HG03159 (cell line): ENCODE measurements at regions not wholly inside any gene's neighbourhood (a gene's known extent, or its start where the extent isn't known, plus 50 kb on each side); places are given as distances from the start of the nearest gene placed in this dataset.

ENCODE experiments used
- ATAC-seq: cut with Tn5 transposase; IDR thresholded peaks from one replicate; pipeline ENCODE4 v1.9.1; 2021; ENCODE audit warnings: mild to moderate bottlenecking, moderate library complexity; ENCODE audit not compliant: unreplicated experiment

DNA sequence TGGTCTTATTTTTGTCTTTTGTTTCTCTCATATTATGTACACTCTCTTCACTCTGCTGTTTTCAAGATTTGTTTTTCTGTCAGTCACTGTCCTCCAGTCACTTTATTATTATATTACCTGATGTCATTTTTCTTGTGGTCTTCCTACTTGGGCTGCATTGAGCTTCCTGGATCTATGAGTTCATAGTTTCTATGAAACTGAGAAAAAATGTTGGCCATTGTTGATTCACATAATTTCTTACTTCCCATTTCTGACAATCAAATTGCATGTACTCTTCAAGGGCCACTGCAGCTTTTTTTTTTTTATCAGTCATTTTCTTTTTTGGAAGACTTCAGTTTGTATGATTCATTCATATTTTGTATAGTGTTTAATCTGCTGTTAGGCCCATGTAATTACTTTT, 1180.6 kb upstream of the GBE1 start:
- no peak for ATAC-seq

DNA sequence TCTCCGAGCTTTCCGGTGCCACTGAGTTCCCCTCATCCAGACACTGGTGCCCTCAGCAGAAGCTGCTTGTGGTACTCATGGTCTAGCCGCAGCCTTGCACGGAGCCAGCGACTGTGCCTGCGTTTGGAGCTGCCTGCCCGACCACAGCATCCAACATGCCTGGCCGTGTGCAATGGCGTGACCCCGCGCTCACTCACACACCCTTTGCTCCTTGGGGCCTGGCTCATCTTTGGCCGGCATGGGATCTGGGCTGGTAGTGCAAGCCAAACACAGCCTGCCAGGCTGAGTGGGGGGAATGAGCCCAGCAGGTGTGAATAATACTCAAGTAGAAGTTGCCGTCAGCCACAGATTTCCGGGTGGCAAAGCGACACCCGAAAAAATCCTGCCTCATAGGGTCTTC, 1178.7 kb upstream of the GBE1 start:
- no peak for ATAC-seq

DNA sequence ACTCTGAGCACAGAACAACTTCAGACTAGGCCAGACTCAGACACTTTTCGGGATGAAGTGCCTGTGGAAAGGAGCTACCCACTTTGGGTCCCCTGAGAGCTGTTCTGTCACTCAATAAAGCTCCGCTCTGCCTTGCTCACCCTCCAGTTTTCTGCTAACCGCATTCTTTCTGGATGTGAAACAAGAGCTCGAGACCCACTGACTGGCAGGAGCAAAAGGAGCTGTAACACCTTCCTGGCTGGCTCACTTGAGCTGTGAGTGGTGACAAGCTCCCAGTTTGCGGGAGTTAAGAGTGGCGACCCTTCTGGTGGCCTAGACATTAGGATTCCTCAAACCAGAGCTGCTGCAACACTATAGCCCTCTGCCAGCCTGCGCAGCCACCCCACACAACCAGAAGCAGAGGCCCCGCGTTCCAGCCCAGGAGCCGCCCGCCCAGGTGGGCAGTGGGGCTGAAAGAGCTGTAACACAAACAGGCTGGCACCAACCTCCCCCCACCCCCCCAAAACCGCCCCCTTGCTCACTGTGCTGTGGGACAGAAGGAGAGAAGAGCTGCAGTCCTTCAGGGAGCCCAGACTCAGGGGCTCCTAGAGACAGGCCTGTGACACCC, 1178.1 kb upstream of the GBE1 start:
- no peak for ATAC-seq

DNA sequence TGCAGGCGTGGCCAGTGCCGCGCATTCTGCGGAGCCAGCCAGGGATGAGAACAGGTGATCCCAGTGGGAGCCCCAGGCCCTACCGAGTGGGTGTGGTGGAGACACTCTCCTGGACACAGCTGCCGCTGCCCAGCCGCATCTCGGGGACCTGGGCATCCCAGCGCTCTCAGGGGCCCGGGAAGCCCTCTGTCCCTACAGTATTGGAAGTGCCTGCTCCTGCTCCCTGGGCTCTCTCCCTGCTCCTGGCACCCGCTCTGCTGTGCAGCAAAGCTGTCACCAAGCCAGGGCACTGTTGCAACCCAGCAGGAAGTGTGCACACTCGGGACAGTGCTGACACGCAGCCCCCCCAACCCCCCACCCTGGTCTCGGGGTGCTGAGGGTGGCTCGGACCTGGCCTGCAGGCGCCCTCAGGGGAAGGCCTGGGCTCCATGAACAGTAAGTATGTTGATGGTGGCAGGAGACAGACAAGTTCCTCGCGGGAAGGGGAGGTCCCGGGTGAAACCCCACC, 1177.4 kb upstream of the GBE1 start:
- ATAC-seq, result no peak

DNA sequence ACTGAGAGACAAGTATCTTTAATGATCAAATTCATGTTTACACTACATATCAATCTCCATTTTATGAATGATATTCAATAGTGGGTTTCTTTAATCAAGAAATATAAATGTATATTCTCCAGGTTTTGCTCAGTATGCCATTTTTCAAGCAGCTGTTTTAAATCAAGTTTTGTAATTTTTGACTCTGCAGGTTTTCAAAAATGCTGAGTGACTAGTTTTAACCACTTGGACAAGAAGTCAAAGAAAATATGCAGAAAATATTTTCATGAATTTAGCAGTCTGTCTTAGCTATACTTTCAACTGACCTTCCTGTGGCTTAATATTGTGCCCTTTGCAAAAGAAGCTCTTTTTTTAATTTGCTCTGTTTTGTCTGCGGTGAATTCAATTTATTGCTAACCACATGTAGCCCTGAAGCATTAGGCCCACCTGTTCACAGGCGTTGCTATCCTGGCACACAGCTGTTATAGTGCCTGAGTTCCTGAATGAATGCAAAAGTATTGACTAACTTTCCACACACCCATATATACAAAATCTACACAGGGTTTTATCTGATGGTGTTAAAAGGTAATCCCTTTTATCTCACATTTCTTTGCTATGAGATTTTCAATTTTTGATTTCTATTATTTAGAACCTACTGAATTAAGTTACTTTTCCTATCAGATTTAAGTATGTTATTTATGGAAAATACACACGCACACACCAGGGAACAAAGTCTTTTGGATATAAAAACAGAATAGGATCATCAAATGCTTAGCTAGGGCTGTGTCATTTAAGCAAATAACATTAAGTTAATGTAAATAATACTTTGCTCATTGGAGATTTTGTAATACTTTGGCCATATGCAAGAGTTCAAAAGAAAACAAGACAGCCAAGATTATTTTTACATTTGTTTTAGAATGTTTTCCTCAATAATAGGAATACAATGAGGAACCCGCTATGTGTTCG, 1166.1 kb upstream of the GBE1 start:
- ATAC-seq, result no peak

DNA sequence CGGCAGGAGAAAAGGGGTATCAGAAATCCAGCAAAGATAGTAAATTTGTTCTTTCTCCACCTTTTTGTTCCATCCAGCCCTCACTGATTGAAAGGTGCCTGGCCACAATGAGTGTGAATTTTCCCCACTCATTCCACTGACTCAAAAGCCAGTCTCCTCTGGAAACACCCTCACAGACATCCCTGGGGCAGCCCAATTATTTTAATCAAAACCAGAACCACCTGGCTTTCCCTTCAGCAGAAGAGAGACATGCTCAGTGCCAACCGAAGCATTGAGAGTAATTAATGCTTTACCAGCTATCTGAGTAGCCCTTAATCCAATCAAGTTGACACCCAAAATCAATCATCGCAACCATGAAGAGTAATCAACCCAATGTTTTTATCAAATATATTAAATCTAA, 1129.6 kb upstream of the GBE1 start:
- ATAC-seq, result no peak

DNA sequence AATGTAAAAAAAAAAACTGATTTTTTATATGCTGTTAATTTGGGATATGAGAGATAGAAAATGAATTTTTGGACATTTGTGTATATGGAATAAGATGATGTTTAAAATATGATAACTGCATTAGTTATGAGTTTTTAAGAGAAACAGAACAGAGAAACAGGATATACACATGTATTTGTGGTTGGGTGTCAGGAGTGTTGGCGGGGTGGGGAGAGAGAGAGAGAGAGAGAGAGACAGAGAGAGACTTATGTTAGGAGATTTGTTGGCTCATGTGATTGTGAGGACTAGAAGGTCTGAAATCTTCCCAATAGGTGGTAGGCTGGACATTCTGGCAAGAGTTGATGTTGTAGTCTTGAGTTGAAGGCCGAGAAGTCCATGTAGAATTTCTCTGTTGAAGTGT, 1121.6 kb upstream of the GBE1 start:
- ATAC-seq, result no peak

DNA sequence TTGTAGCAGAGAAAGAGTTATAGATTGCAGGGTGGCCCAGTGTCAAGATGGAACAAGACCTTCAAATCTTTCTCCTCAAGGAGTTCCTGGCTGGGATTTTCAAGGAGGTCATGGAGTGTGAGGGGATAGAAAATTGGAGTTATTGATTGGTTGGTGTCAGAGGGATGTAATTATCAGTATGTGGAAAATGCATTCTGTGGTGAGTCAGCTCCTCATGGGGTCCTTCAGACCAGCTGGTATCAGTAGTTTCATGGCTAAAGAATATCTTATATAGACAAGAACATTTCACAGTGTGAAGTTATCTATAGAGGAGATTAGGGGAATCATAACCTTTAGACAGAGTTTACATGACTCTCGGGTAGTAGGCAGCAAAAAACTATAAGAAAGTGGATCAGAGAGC, 1114.0 kb upstream of the GBE1 start:
- ATAC-seq, result no peak

DNA sequence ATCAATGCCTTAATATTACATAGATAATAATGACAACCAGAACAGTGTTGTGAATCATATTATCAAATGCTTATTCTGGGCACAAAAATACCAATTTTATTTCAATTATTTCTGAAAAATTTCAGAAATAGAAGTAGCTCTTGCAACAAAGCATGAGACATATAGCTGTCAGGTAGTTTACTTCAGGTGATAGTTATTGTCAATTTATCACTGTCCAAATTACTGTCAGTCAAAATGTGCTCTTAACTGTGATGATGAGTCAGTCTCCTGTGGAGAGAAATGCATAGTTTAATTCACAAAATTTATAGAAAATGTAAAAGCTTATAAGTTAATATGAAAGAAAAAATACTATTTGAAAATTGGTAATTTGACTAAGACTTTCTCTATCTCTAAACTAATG, 1078.4 kb upstream of the GBE1 start:
- no peak for ATAC-seq

DNA sequence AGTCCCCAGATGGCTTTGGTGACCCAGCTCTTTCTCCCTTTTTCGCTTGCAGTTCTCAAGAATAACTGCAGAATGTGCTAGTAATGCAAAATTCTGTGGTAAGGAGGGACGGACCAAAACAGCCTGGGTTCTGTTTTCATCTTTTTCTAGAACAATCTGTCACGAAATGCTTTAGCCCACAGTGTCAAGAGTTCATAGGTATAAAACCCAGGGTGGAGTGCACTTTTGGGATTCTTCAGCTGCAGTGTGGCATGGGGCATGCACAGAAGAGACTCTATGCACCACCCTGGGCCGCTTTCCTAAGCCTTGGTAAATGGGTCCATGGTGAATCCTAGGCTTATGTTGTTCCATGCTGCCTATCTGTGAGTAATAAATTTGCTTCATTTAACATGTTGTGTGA, 1072.7 kb upstream of the GBE1 start:
- ATAC-seq, result no peak

DNA sequence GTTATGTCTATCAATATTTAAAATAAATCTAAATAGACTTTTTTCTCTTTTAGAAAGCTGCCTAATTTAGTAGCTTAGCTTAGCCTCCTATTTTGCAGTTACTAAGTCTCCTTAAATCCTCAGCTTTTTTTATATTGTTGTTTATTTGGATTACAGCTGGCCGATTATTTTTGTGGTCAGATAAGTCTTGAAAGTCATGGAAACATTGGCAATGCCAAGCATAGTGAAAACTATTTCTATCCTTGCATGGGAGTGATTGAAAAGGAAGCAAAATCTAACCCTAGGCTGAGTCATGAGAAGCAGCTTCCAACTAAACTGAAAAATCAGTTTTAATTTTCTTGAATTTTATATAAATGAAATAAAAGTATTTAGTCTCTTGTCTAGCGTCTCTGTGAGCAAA, 1063.0 kb upstream of the GBE1 start:
- ATAC-seq, result no peak

DNA sequence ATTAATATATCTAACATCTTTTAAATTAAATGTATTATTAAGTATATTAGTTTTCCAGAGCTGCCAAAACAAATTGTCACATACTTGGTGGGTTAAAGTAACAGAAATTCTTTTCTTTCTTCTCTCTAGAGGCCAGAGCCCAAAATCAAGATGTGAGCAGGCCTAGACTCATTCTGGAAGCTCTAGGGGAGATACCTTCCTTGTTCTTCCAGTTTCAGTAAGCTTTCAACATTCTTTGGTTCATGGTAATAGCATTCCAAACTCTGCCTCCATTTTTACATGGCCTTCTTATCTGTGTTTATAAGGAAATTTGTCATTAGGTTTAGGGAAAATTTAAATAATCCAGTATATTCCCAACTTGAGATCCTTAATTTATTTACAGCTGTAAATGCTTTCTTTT, 1054.6 kb upstream of the GBE1 start:
- ATAC-seq, result no peak

DNA sequence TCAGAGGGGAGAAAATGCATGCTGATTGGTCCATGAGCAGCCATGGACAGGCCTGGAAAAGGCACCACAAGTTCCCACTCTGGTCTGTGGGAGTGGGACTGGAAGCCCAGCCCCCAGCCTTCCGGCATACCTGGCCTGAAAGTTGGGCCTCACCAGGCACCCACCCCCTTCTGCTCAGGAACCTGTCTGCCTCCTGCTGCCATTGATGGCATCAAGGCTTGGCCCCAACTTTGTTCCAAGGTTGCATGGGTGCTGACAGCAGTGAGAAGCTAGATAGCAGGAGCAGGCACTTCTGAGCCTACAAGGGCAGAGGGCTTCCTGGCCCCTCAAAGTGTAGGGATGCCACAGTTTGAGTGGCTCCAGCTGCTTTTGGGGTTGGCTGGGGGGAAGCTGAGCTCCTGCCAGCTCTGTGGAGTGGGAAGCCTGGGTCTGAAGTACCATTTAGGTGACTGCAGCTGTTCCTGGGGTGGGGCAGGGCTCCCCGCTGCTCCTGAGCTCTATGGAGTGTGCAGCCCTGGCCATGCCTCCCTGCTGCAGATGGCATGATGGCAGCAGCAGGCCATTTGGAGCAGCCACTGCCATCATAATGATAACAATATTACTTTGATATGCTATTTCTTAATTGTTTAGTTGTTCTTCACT, 1054.1 kb upstream of the GBE1 start:
- no peak for ATAC-seq

DNA sequence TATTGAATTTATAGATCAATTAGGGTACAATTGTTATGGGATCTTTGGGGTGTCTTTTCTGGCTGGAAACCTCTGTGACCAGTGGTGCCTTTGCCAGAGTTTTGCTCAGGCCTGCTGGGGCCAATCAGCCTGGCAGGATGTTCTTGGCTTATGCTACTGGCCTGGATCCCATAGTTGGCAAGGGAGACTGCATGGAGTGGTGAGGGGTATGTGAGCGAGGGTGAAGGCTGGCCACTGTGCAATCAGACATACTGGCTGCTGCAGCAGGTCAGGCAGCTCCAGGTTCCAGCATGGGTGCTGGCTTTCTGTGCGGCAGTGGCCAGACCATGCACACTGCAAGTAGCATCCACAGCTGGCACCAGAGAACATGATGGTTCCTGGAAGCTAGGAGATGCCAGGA, 1053.2 kb upstream of the GBE1 start:
- no peak for ATAC-seq

DNA sequence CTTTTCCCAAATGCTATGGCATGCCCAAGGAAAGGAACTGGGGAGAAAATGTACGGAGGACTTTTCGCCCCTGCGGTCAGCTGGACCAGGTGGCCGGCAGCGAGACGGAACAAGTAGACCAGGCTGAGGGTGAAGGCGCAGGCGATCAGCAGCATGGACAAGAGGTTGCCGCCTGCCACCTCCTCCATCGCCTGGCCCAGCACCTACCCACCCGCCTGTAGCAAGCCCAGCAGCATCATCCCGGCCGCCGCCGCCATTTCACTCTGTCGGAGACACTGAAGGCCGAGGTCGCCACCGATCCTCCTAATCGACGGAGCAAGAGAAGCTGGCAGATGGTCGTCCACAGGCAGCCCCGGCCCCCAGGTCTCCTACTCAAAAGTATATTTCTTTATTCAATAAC, 1046.3 kb upstream of the GBE1 start:
- no peak for ATAC-seq

DNA sequence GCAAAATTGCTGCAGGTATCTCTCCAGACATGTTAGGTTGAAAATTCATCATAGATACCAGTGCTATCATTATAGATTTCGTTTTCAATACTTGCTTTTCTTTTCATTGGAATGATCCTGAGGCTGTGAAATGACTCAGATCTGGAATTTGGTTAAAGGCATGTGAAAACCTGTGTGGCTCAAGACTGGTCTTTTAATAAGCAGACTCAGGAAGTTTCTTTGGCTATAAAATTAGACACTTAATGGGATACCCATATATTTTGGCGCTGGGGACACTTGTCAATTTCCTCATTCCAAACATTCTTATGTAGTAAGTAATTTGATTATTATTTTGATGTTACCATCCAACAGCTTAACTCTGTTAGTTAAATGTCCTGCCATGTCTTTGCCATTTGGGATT, 1041.1 kb upstream of the GBE1 start:
- no peak for ATAC-seq

DNA sequence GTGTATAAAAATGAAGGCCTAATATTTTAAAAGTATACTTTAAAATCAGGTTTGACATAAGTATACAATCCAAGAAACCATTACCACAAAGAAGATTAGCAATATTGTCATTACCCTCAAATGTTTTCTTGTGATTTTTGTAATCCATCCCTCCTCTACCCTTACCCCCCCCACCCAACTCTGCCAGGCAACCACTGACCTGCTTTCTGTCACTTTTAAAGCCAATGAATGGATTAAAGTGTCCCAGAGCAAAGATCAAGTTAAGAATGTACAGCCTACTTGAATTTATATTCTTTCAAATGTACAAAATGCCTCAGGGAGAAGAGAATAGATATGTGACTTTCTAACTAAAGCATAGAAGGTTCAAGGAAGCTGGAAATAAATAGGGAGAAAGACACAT, 1038.8 kb upstream of the GBE1 start:
- ATAC-seq, result no peak

DNA sequence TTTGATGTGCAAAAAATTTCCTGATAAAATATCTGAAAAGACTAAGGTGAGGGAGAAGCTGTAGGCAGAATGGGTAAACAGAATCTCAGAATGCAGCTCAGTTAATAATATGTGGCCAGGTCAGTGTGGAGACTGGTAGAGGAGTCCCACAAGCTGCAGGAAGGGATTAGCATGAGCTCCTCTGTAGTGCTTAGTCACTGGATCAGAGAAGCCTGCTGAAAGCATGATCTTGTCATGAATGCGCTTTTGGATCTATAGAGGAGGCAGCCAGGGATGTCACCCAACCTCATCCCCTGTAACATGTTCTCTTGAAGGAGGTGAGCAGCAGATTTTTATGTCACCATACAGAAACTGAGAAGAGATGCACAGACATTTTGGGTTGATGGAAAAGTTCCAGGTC, 1035.3 kb upstream of the GBE1 start:
- no peak for ATAC-seq

DNA sequence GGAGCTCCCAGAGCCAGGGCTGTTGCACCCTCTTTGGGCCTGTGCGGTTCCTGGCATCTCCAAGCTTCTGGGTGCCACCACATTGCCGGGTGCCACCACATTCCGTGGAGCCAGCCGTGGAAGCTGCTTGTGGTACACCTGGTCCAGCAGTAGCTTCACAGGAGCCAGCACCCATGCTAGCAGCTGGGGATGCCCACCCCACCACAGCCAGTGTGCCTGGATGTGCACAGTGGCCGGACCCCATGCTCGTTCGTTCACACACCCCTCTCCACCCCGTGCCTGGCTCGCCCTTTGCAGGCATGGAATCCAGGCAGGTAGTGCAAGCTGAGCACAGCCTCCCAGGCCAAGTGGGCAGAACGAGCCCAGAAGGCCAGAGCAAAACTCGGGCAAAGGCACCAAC, 1029.8 kb upstream of the GBE1 start:
- no peak for ATAC-seq

DNA sequence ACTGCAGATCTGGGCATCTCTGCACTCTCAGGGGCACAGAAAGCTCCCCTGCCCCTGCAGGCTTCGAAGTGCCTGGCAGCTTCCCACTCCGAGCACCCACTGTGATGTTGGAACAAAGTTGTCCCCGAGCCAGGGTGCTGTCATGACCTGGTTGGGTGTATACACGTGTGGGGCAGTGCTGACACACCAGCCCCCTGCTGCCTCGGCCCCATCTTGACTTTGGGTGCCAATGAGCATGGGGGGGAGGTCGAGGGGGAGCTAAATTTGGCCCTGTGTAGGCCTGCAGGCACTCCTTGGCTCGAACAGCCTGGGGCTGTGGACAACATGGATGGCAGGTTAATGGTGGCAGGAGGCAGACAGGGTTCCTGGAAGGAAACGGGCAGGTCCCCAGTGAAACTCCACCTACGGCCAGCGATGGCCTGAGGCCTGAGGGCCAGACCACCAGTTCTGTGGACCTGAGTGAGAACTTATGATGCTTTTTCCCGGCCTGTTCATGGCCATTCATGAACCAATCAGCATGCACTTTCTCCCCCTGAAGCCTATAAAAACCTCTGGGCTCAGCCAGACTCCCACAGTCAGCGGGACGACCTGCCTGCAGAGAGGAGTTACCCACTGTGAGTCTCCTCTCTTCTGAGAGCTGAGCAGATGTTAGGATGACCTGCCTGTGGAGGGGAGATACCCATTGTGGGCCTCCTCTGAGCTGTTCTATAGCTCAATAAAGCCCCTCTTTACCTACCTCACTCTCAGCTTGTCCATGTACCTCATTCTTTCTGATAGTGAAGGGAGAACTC, 1029.1 kb upstream of the GBE1 start:
- no peak for ATAC-seq

DNA sequence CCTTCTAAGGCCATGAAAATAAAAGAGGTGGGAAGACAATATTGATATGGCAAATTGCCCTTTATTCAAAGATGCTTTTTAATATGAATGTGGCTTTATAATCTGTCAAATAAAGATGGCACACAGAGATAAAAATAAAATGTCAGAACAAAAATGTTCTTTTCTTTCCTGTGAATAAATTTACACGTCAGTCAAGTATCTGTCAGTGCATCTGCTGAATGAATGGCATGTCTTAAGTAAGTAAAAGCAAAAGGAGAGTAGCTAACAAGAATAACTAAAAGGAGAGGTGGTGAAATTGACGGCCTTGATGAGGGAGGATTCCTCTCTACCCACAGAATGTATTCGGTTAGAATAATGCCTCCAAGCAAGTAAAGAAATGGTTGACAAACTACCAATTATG, 1021.7 kb upstream of the GBE1 start:
- ATAC-seq, result no peak
